ENCODE measurements at regions not wholly inside any gene's neighbourhood (a gene's known extent, or its start where the extent isn't known, plus 50 kb on each side); places are given as distances from the start of the nearest gene placed in this dataset.

DNA sequence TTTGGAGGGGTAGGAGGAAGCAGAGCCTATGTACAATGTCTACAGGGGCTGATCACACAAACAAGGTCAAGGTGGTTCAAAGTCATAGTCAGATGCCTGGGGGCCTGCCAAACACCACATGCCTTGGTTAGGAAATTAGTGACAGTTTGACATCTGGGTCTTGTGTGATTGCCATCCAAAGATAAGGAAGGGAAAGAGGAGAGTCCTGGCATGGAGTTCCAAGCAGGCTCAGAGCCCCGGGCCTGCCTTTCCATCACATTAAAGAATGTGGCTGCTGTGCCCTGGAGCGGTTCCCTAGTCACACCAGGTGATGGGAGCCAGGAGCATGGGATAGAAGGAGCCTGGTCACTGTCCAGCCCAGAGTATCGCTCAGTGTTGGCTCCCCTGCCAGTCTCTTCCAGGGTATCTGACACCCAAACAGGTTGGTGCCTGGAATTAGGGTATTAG, 53.6 kb upstream of the BCL2L14 start:
- no peaks in the 10 kb centered on the region for H4K20me1 ChIP-seq (ENCODE audit: insufficient read depth)
- peaks cover 18% of the 10 kb centered on the region for H3K4me1 ChIP-seq (ENCODE audit: low read depth, poor library complexity, severe bottlenecking)
- H3K27me3 ChIP-seq (ENCODE audit: insufficient read depth, low read depth), result no peaks in the 10 kb centered on the region
- TF ChIP-seq, protein P1, sequence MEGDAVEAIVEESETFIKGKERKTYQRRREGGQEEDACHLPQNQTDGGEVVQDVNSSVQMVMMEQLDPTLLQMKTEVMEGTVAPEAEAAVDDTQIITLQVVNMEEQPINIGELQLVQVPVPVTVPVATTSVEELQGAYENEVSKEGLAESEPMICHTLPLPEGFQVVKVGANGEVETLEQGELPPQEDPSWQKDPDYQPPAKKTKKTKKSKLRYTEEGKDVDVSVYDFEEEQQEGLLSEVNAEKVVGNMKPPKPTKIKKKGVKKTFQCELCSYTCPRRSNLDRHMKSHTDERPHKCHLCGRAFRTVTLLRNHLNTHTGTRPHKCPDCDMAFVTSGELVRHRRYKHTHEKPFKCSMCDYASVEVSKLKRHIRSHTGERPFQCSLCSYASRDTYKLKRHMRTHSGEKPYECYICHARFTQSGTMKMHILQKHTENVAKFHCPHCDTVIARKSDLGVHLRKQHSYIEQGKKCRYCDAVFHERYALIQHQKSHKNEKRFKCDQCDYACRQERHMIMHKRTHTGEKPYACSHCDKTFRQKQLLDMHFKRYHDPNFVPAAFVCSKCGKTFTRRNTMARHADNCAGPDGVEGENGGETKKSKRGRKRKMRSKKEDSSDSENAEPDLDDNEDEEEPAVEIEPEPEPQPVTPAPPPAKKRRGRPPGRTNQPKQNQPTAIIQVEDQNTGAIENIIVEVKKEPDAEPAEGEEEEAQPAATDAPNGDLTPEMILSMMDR (conservative IDR thresholded peaks at IDR 0.05; ENCODE audit: low read depth, low read length), result no peak
- no peaks in the 10 kb centered on the region for H3K79me2 ChIP-seq (ENCODE audit: insufficient read depth, low read depth)
- H3K4me3 ChIP-seq (IDR thresholded peaks at IDR 0.05; ENCODE audit: insufficient read depth, low read depth, low read length), result no peak overlapping the region
- H3K27ac ChIP-seq, result no peak overlapping the region
- H3K4me2 ChIP-seq, result no peak overlapping the region
- H2AFZ ChIP-seq (ENCODE audit: low read depth), result no peak overlapping the region
- no peaks in the 10 kb centered on the region for H3K36me3 ChIP-seq (ENCODE audit: insufficient read depth)
- no peak overlapping the region for H3K9ac ChIP-seq

- Histone ChIP-seq H3K27ac (no peak overlapping the region), H3K9ac (no peak overlapping the region), H3K27me3 (ENCODE audit: insufficient read depth, low read depth) (no peaks in the 10 kb centered on the region), H3K4me1 (ENCODE audit: low read depth, poor library complexity, severe bottlenecking) (peaks cover 18% of the 10 kb centered on the region), H3K4me2 (no peak overlapping the region), H3K4me3 (IDR thresholded peaks at IDR 0.05; ENCODE audit: insufficient read depth, low read depth, low read length) (no peak overlapping the region), H3K36me3 (ENCODE audit: insufficient read depth) (no peaks in the 10 kb centered on the region), H2AFZ (ENCODE audit: low read depth) (no peak overlapping the region), H3K79me2 (ENCODE audit: insufficient read depth, low read depth) (no peaks in the 10 kb centered on the region), H4K20me1 (ENCODE audit: insufficient read depth) (no peaks in the 10 kb centered on the region)
- TF ChIP-seq, protein P1 (conservative IDR thresholded peaks at IDR 0.05; ENCODE audit: low read depth, low read length), result no peak
These were observed 52.9 kb upstream of the BCL2L14 start for GRCh38 chr12:12017798-12018197.

DNA sequence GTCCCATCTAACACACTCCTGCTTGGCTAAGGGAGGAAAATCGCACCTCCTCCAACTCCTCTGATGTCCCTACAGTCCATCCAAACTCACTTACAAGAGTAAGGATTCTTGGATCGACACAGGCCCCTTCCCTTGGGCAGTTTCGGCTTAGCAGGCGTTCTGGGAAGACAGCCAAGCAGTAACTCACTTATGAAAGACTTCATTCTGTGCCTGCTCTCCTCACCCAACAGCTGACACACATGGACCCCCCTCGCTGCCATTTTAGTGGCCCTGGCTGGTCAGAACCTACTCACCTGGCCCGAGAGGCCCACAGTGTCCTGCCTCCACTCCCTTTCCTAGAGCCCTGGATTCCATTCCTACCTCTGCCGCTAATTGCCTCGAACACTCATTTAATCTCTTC, 52.3 kb upstream of the BCL2L14 start:
- H3K9ac ChIP-seq, result no peak overlapping the region
- no peak overlapping the region for H3K4me3 ChIP-seq (IDR thresholded peaks at IDR 0.05; ENCODE audit: insufficient read depth, low read depth, low read length)
- H3K36me3 ChIP-seq (ENCODE audit: insufficient read depth), result no peaks in the 10 kb centered on the region
- TF ChIP-seq, protein P1 (conservative IDR thresholded peaks at IDR 0.05; ENCODE audit: low read depth, low read length), result no peak
- peaks cover 21% of the 10 kb centered on the region for H3K4me1 ChIP-seq (ENCODE audit: low read depth, poor library complexity, severe bottlenecking)
- no peak overlapping the region for H3K4me2 ChIP-seq
- H4K20me1 ChIP-seq (ENCODE audit: insufficient read depth), result no peaks in the 10 kb centered on the region
- no peak overlapping the region for H2AFZ ChIP-seq (ENCODE audit: low read depth)
- no peak overlapping the region for H3K27ac ChIP-seq
- H3K79me2 ChIP-seq (ENCODE audit: insufficient read depth, low read depth), result no peaks in the 10 kb centered on the region
- no peaks in the 10 kb centered on the region for H3K27me3 ChIP-seq (ENCODE audit: insufficient read depth, low read depth)

DNA sequence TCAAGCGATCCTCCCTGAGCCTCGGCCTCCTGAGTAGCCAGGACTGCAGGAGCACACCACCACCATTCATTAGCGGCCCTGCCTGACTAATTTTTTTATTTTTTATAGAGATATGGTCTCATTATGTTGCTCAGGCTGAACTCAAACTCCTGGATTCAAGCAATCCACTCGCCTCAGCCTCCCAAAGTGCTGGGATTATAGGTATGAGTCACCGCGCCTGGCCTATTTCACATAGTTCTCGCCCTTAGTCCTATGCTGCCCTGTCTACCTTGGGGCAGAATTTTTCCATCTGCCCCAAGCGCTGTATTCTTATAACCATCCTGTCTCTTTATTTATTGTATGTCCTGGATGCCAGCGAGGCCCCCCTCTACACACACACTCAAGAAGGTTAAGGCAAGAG, 50.9 kb upstream of the BCL2L14 start:
- H3K4me3 ChIP-seq (IDR thresholded peaks at IDR 0.05; ENCODE audit: insufficient read depth, low read depth, low read length), result no peak overlapping the region
- no peaks in the 10 kb centered on the region for H3K79me2 ChIP-seq (ENCODE audit: insufficient read depth, low read depth)
- TF ChIP-seq, protein P1 (conservative IDR thresholded peaks at IDR 0.05; ENCODE audit: low read depth, low read length), result no peak
- no peaks in the 10 kb centered on the region for H3K27me3 ChIP-seq (ENCODE audit: insufficient read depth, low read depth)
- H3K9ac ChIP-seq, result no peak overlapping the region
- H4K20me1 ChIP-seq (ENCODE audit: insufficient read depth), result no peaks in the 10 kb centered on the region
- no peak overlapping the region for H3K27ac ChIP-seq
- H3K4me2 ChIP-seq, result no peak overlapping the region
- H3K36me3 ChIP-seq (ENCODE audit: insufficient read depth), result no peaks in the 10 kb centered on the region
- H3K4me1 ChIP-seq (ENCODE audit: low read depth, poor library complexity, severe bottlenecking), result peaks cover 34% of the 10 kb centered on the region
- H2AFZ ChIP-seq (ENCODE audit: low read depth), result no peak overlapping the region
